Epidermal melanocyte (primary cell): ENCODE measurements at regions not wholly inside any gene's neighbourhood (a gene's known extent, or its start where the extent isn't known, plus 50 kb on each side); places are given as distances from the start of the nearest gene placed in this dataset.
"Not testable (repeated sequence)": the region's sequence is repeated elsewhere in the genome, so short reads cannot be mapped to it uniquely, and the experiment has no call there.

ENCODE experiments used
- DNase-seq: peaks from one replicate; pipeline ENCODE4 v3.0.0; 2011; ENCODE audit warnings: low spot score; ENCODE audit not compliant: insufficient read length

- peak; percentile 51 for DNase-seq
Observed at GRCh38 chr7:124643311-124643811, 122.2 kb downstream of the GPR37 start.

- DNase-seq: no peak
Observed at GRCh38 chr7:124635416-124635815, 130.2 kb downstream of the GPR37 start.

GRCh38 chr7:124633740-124634139 lies 131.9 kb downstream of the GPR37 start:
- no peak for DNase-seq

- no peak for DNase-seq
Observed at GRCh38 chr7:124630395-124630794, 135.2 kb downstream of the GPR37 start.

- no peak for DNase-seq
Observed at GRCh38 chr7:124618871-124619270, 146.7 kb downstream of the GPR37 start.

- not testable (repeated sequence) for DNase-seq
Observed at GRCh38 chr7:124618051-124618450, 147.5 kb downstream of the GPR37 start.

GRCh38 chr7:124603066-124603465 lies 162.5 kb downstream of the GPR37 start:
- DNase-seq: peak; percentile 25

GRCh38 chr7:124597509-124597908 lies 168.1 kb downstream of the GPR37 start:
- no peak for DNase-seq

GRCh38 chr7:124596881-124597280 lies 168.7 kb downstream of the GPR37 start:
- DNase-seq: no peak

- no peak for DNase-seq
Observed at GRCh38 chr7:124590814-124591213, 174.8 kb downstream of the GPR37 start.

- DNase-seq: no peak
Observed at GRCh38 chr7:124577256-124577655, 188.3 kb downstream of the GPR37 start.

- DNase-seq: no peak
Observed at GRCh38 chr7:124575176-124575575, 190.4 kb downstream of the GPR37 start.

- DNase-seq: no peak
Observed at GRCh38 chr7:124570558-124570957, 195.0 kb downstream of the GPR37 start.

GRCh38 chr7:124566583-124566982 lies 199.0 kb downstream of the GPR37 start:
- DNase-seq: no peak

GRCh38 chr7:124557587-124557986 lies 208.0 kb downstream of the GPR37 start:
- DNase-seq: no peak

GRCh38 chr7:124557101-124557500 lies 208.5 kb downstream of the GPR37 start:
- no peak for DNase-seq

GRCh38 chr7:124553502-124553901 lies 212.1 kb downstream of the GPR37 start:
- no peak for DNase-seq

GRCh38 chr7:124552217-124552616 lies 213.4 kb downstream of the GPR37 start:
- no peak for DNase-seq

- no peak for DNase-seq
Observed at GRCh38 chr7:124550036-124550435, 215.6 kb downstream of the GPR37 start.

- DNase-seq: no peak
Observed at GRCh38 chr7:124542476-124542875, 223.1 kb downstream of the GPR37 start.

GRCh38 chr7:124536156-124536762 lies 229.3 kb downstream of the GPR37 start:
- DNase-seq: no peak

- no peak for DNase-seq
Observed at GRCh38 chr7:124532166-124532565, 233.4 kb downstream of the GPR37 start.

- DNase-seq: no peak
Observed at GRCh38 chr7:124516911-124517310, 248.7 kb downstream of the GPR37 start.
